Lung (tissue), 11 donors: ENCODE measurements at regions not wholly inside any gene's neighbourhood (a gene's known extent, or its start where the extent isn't known, plus 50 kb on each side); places are given as distances from the start of the nearest gene placed in this dataset.

ENCODE experiments used
- ATAC-seq: fragments of 200-7000 bp; cut with Tn5 transposase; one replicate; pipeline ENCODE4 v1.9.1; 2020; ENCODE audit warnings: moderate number of reproducible peaks; ENCODE audit not compliant: insufficient read depth, low FRiP score
- DNase-seq, 3 donors: peaks; one replicate each; pipeline ENCODE4 v3.0.0-alpha.2; 2013 to 2017
- H3K27ac ChIP-seq, 2 donors: one replicate each; pipeline ENCODE4 v1.5.1; 2013; ENCODE audit warnings: mild to moderate bottlenecking in 2 of 2, moderate library complexity in 2 of 2, control low read depth in 1 of 2, inconsistent platforms in 1 of 2, low read depth in 1 of 2, low read length in 1 of 2
- H3K27me3 ChIP-seq, 3 donors: one replicate each; pipeline ENCODE4 v1.5.1; 2013; ENCODE audit warnings: low read length in 2 of 3; ENCODE audit not compliant: control insufficient read depth in 3 of 3, insufficient read depth in 3 of 3
- H3K36me3 ChIP-seq, 4 donors: one replicate each; pipeline ENCODE4 v1.5.1; 2013; ENCODE audit warnings: low read length in 4 of 4, mild to moderate bottlenecking in 1 of 4, moderate library complexity in 1 of 4; ENCODE audit not compliant: control insufficient read depth in 4 of 4, insufficient read depth in 4 of 4
- H3K4me1 ChIP-seq, 5 donors: one replicate each; pipeline ENCODE4 v1.5.1; 2013; ENCODE audit warnings: low read length in 5 of 5, mild to moderate bottlenecking in 2 of 5, moderate library complexity in 1 of 5; ENCODE audit not compliant: control insufficient read depth in 5 of 5, insufficient read depth in 5 of 5
- H3K4me3 ChIP-seq: one replicate; pipeline ENCODE4 v1.5.1; 2013; ENCODE audit warnings: mild to moderate bottlenecking, control low read depth, moderate library complexity
- H3K9ac ChIP-seq, 2 donors: one replicate each; pipeline ENCODE4 v1.5.1; 2013; ENCODE audit warnings: low read length in 2 of 2, control low read depth in 1 of 2; ENCODE audit not compliant: insufficient read depth in 1 of 2
- H3K9me3 ChIP-seq, 4 donors: one replicate each; pipeline ENCODE4 v1.5.1; 2013; ENCODE audit warnings: low read length in 3 of 4, mild to moderate bottlenecking in 1 of 4, moderate library complexity in 1 of 4; ENCODE audit not compliant: control insufficient read depth in 4 of 4, insufficient read depth in 3 of 4
- CTCF ChIP-seq: IDR thresholded peaks from 2 replicates; pipeline ENCODE4 v1.5.1; 2012; ENCODE audit warnings: mild to moderate bottlenecking; ENCODE audit errors: control extremely low read depth, extremely low read depth
- WGBS, 2 donors: extraction: QIAGEN DNeasy Blood & Tissue Kit; methylation state at CpG; one replicate each; pipeline ENCODE4 v1.1.7; 2013; 5-methylcytosine and 5-hydroxymethylcytosine counted together
- donor health status: control.
- donor health status: control.
- donor health status: Bipolar disorder and iron deficiency.
- donor health status: healthy.
- donor health status: DM: yes; HTN: yes; CAD: no.

- 91 to 95% methylated on average over 2 of the region's 2 CpGs for WGBS, 2 donors
- no peak for DNase-seq
- Histone ChIP-seq H3K27me3 (no peaks in the 10 kb centered on the region), H3K4me3 (no peak overlapping the region), H3K9ac (no peak overlapping the region), H3K4me1 (no peaks in the 10 kb centered on the region), H3K27ac (no peak overlapping the region), H3K36me3 (no peaks in the 10 kb centered on the region), H3K9me3 (peaks cover 0 to 7% (median 2%) of the 10 kb centered on the region in 4 donors)
- TF ChIP-seq CTCF, result no peak
- ATAC-seq, result no peak
Measured at GRCh38 chr1:110788673-110789072, 84.3 kb upstream of the CD53 start.

GRCh38 chr1:110787328-110788071 is 85.4 kb upstream of the CD53 start:
- H3K9ac ChIP-seq, result no peak overlapping the region
- H3K4me3 ChIP-seq, result no peak overlapping the region
- no peaks in the 10 kb centered on the region for H3K36me3 ChIP-seq
- peaks cover 0 to 7% (median 2%) of the 10 kb centered on the region in 4 donors for H3K9me3 ChIP-seq
- WGBS, 2 donors, result 21 to 33% methylated on average over 3 of the region's 3 CpGs
- ATAC-seq (no peak), DNase-seq (no peak)
- H3K27ac ChIP-seq, result no peak overlapping the region
- TF ChIP-seq CTCF, result no peak
- H3K4me1 ChIP-seq, result no peaks in the 10 kb centered on the region
- no peaks in the 10 kb centered on the region for H3K27me3 ChIP-seq

- no peak overlapping the region for H3K4me3 ChIP-seq
- no peak for DNase-seq
- H3K27ac ChIP-seq, result no peak overlapping the region
- H3K36me3 ChIP-seq, result no peaks in the 10 kb centered on the region
- WGBS, 2 donors, result 21 to 54% methylated on average over 3 of the region's 3 CpGs
- no peaks in the 10 kb centered on the region for H3K4me1 ChIP-seq
- ATAC-seq, result no peak
- no peaks in the 10 kb centered on the region for H3K27me3 ChIP-seq
- H3K9me3 ChIP-seq, result peaks cover 0 to 7% (median 2%) of the 10 kb centered on the region in 4 donors
- no peak for TF ChIP-seq CTCF
- no peak overlapping the region for H3K9ac ChIP-seq
Measured at GRCh38 chr1:110786802-110787327, 86.1 kb upstream of the CD53 start.
